NCI-H187 (cell line): ENCODE measurements at regions not wholly inside any gene's neighbourhood (a gene's known extent, or its start where the extent isn't known, plus 50 kb on each side); places are given as distances from the start of the nearest gene placed in this dataset.

ENCODE experiments used
- DNase-seq, 2 experiments: peaks; one replicate each; lab custom pipeline; 2025; lab: John Stamatoyannopoulos, UW

GRCh38 chr9:105828171-105828570 lies 133.8 kb downstream of the TMEM38B start:
- no peak for DNase-seq

- DNase-seq = no peak
Measured at GRCh38 chr9:105828596-105829213, 134.4 kb downstream of the TMEM38B start.

DNA sequence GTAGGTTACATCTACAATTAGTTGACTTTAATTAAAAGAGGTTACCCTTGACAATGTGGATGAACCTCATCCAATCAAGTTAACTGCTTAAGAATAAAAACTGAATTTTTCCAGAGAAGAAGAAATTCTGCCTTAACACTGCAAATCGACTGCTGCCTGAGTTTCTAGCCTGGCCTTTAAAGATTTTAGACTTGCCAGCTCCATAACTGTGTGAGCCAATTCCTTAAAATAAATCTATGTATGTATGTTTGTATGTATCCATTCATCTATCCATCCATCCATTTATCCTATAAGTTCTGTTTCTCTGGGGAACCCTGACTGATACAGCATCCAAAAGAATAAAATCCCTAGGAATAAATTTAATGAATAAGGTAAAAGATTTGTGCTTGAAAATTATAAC lies 136.1 kb downstream of the TMEM38B start:
- DNase-seq = no peak

- DNase-seq = no peak
Measured at GRCh38 chr9:105832096-105832710, 137.9 kb downstream of the TMEM38B start.

- no peak for DNase-seq
Measured at GRCh38 chr9:105833271-105833975, 139.1 kb downstream of the TMEM38B start.

DNA sequence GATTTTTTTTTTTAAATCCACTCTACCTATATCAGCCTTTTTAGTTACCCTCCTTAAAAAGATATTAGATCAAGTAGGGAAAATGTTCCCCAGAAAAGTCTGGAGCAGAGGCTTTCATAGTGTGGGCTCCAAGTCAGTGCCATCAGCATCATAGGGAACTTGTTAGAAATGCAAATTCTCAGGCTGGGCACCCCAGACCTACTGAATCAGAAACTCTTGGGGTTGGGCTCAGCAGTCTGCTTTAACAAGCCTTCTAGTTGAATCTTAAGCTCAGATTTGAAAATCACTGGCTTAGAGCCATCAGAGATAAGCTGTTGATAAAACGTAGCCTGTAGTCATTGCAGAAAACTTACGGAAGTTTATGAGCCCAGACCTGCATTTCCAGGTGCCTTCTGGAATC lies 140.1 kb downstream of the TMEM38B start:
- DNase-seq = no peak

- DNase-seq = no peak
Measured at GRCh38 chr9:105835721-105836120, 141.4 kb downstream of the TMEM38B start.

GRCh38 chr9:105836936-105837660 lies 142.8 kb downstream of the TMEM38B start:
- DNase-seq = no peak

DNA sequence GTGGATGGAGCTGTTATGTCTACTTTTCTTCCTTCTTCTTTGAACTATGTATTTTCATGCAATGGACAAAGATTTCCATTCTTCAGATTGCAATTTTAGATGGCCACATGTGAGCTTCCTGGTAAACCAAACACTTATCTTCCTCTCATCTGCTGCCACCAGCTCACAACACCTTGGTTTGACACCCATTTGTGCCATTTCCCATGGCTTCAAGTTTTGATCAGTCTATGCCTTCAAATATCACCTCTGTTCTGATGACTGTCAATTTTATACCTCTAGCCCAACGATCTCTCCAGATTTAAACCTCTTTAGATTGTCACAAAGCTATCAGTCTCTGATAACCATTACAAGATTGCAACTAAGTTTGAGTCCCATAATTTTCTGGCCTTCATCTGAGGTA lies 147.2 kb downstream of the TMEM38B start:
- no peak for DNase-seq

- no peak for DNase-seq
Measured at GRCh38 chr9:105842023-105842644, 147.8 kb downstream of the TMEM38B start.

- no peak for DNase-seq
Measured at GRCh38 chr9:105846825-105847224, 152.5 kb downstream of the TMEM38B start.

DNA sequence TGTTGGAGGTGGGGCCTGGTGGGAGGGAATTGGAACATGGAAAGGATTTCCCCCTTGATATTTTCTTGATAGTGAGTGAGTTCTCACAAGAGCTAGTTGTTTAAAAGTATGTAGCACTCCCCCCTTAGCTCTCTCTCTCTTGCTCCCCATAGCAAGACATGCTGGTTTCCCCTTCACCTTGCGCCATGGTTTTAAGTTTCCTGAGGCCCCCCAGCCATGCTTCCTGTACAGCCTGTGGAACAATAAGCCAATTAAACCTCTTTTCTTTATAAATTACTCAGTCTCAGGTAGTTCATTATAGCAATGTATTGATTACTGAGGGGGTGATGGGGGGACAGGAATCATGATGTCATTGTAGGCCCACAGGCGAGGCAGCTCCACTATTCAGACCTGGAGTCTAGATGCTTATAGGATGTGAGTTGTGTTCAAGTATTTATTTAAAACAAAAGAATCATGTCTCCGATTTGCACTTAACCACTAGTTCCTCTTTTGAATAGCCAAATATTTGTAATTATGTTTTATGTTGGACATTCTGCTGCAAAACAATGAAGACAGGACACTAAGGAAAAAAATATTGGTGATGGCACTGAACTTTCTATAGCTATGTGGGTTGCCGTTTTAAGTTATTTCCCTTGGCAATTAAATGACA lies 156.6 kb downstream of the TMEM38B start:
- DNase-seq = no peak

GRCh38 chr9:105854026-105854782 lies 159.9 kb downstream of the TMEM38B start:
- DNase-seq = no peak

DNA sequence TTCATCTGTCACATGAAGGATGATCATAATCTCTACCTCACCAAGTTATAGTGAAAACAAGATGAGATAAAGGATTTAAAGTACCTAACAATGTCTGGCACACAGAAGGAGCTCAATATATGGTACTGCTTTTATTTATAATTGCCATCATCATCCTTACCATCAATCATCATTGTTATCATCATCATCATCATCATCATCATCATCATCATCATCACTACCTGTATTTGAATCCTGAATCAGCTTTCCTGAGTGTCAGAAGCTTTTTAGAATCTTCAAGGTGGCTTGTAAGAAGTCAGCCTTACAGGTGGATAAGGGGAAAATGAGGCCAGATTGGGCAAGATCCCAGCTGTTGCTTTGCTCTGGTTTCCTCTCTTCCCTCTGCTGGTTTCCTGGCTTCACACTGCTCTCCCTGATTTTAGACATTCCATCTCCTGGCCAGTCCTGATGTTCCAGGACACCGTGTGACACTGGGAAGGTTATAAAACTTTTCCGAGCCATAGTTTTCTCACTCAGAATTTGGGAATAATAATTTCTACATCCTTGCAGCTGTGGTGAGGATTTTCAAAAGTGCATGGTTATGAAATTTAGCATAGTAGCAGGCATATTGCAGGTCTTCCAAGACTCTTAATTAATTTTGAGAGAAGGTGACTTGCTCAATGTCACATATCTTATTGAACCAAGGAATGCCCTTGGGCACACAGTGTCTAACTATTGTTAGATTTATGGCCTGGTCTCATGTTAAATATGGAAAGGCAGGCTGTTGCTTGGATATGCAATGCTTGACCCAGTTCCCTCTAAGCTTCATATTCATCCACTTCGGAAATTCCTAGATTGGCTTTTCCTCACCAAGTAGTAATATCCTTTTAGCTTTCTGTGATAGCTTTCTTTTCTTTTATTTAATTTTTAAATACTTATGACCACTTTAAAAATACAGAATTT lies 160.7 kb downstream of the TMEM38B start:
- no peak for DNase-seq

DNA sequence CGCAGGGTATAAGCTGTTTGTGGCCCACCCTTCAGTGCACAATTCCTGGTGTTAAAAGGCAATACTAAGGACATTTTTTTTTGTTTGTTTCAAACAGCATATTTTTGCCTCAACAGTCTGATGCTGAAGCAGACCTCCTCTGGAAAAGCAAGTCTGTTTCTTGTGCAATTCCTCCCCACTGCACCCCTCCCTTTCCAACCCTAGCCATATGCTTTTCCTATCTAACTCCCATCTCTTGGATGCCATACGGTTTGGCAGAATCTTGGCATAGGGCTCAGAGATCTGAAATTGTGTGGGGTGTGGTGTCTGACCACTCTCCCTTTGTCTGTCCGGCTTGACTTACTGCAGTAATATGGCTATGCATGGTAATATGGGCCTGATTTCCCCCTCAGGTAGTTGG lies 161.6 kb downstream of the TMEM38B start:
- DNase-seq = no peak

DNA sequence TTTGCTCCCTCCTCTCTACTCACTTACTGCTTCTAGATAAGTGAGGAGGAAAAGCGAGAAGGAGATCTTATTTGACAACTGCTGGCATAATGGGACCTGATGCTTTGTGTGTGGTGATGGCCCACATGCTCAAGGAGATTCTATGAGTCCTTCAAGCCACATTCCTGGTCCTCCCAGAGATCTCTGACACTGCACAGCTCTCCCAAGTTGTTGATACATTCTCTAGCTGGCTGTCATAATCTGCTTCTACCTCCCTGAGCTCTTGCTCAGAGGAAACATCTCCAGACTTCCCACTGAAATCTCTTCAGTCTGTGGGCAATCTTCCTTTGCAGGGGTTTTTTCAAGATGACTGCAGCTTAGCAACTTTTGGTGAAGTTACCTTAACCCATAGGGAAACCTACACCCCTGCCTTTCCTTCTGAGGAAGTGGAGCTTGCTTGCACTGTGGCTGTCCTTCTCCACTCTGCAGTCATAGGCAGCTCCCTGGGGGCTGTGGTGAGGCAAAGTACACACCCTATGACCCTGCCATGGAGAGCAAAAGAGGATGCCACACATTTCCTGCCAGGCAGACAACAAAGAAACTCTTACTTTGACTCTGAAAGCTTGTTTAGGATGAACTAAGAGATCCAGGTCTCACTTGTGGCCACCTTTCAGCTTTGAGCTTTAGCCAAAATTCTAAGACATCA lies 163.8 kb downstream of the TMEM38B start:
- no peak for DNase-seq

- DNase-seq = no peak
Measured at GRCh38 chr9:105858877-105859276, 164.5 kb downstream of the TMEM38B start.

- DNase-seq = no peak
Measured at GRCh38 chr9:105859428-105860091, 165.2 kb downstream of the TMEM38B start.

- no peak for DNase-seq
Measured at GRCh38 chr9:105860516-105860915, 166.2 kb downstream of the TMEM38B start.
